Endothelial cell of umbilical vein (primary cell): ENCODE measurements at regions not wholly inside any gene's neighbourhood (a gene's known extent, or its start where the extent isn't known, plus 50 kb on each side); places are given as distances from the start of the nearest gene placed in this dataset.
A peak's percentile ranks its signal among the peaks of the same experiment; 100 is the strongest.

Experiments used
- BruUV-seq: library from RNA; stranded (reverse); fragments of 400-500 nt; replicated peaks from 2 replicates; lab custom pipeline; 2021; lab: Mats Ljungman, UMichigan
- CTCF ChIA-PET: fragments of 300-600, 350-600 bp; sonication (Branson Sonifier 250); formaldehyde crosslinking; loops from one replicate; lab custom pipeline; 2021; ENCODE audit warnings: antibody characterized with exemption, inconsistent platforms; lab: Charles Lee
- POLR2A ChIA-PET: fragments of 300-600, 350-600 bp; sonication (Branson Sonifier 250); formaldehyde crosslinking; loops from one replicate; lab custom pipeline; 2021; ENCODE audit warnings: antibody characterized with exemption, inconsistent platforms; lab: Charles Lee
- DNase-seq: peaks from one replicate; pipeline ENCODE4 v3.0.0-alpha.2; 2011; ENCODE audit warnings: low read depth, low spot score
- FAIRE-seq: peaks from 2 replicates; lab custom pipeline; 2011; peaks lifted over from hg19 to GRCh38; lab: Jason Lieb, UNC
- H2AFZ ChIP-seq: 2 replicates; pipeline ENCODE4 v1.6.0; 2012; ENCODE audit warnings: low read depth, low read length, control low read depth, inconsistent platforms
- H3K27ac ChIP-seq: 2 replicates; pipeline ENCODE4 v1.5.1; 2011; ENCODE audit warnings: low read depth, mild to moderate bottlenecking, control low read depth, low read length, moderate library complexity; ENCODE audit not compliant: insufficient read depth
- H3K27me3 ChIP-seq, 2 experiments: 2 replicates each; pipeline versions ENCODE4 v1.6.0 to v1.6.1; 2011; ENCODE audit warnings: low read length in 2 of 2, mixed read lengths in 1 of 2; ENCODE audit not compliant: control insufficient read depth in 2 of 2, insufficient read depth in 2 of 2
- H3K36me3 ChIP-seq, 2 experiments: 2 replicates in 1 of 2; 3 replicates in 1 of 2; pipeline ENCODE4 v1.5.1; 2011; ENCODE audit warnings: low read length in 2 of 2, mild to moderate bottlenecking in 1 of 2, moderate library complexity in 1 of 2; ENCODE audit not compliant: control insufficient read depth in 2 of 2, insufficient read depth in 2 of 2; ENCODE audit errors: extremely low read depth in 1 of 2
- H3K4me1 ChIP-seq: 3 replicates; pipeline ENCODE4 v1.5.1; 2011; ENCODE audit warnings: mild to moderate bottlenecking, low read length; ENCODE audit not compliant: control insufficient read depth, insufficient read depth; ENCODE audit errors: extremely low read depth
- H3K4me2 ChIP-seq: 2 replicates; pipeline ENCODE4 v1.6.1; 2011; ENCODE audit warnings: low read length, control low read depth, mixed read lengths; ENCODE audit not compliant: insufficient read depth
- H3K4me3 ChIP-seq, 3 experiments: fragments of 200-600 bp in 1 of 3; sonication (generic), shearing (Covaris generic) in 1 of 3; replicated peaks in 1 of 3; 2 replicates each; pipeline ENCODE4 v1.5.1; 2011 to 2016; ENCODE audit warnings: control low read depth in 3 of 3, low read length in 3 of 3, mild to moderate bottlenecking in 2 of 3, inconsistent platforms in 1 of 3, low read depth in 1 of 3, moderate library complexity in 1 of 3; ENCODE audit not compliant: insufficient read depth in 1 of 3
- H3K79me2 ChIP-seq: 2 replicates; pipeline ENCODE4 v1.6.0; 2012; ENCODE audit warnings: low read length, inconsistent platforms; ENCODE audit not compliant: control insufficient read depth, insufficient read depth
- H3K9ac ChIP-seq: replicated peaks from 2 replicates; pipeline ENCODE3; 2011; ENCODE audit warnings: low read length, control low read depth; ENCODE audit not compliant: insufficient read depth; ENCODE audit errors: extremely low read depth
- H3K9me1 ChIP-seq: replicated peaks from 3 replicates; pipeline ENCODE4 v1.6.0; 2011; ENCODE audit warnings: mild to moderate bottlenecking, low read length; ENCODE audit not compliant: control insufficient read depth, insufficient read depth; ENCODE audit errors: extremely low read depth
- H3K9me3 ChIP-seq: replicated peaks from 2 replicates; pipeline ENCODE4 v1.5.1; 2012; ENCODE audit warnings: low read length, inconsistent platforms; ENCODE audit not compliant: control insufficient read depth, insufficient read depth
- H4K20me1 ChIP-seq: replicated peaks from 2 replicates; pipeline ENCODE3; 2011; ENCODE audit warnings: mild to moderate bottlenecking, low read length; ENCODE audit not compliant: control insufficient read depth, insufficient read depth; ENCODE audit errors: extremely low read depth
- CTCF ChIP-seq, 2 donors: IDR thresholded peaks; 1 replicate in 1 of 2; 2 replicates in 1 of 2; pipeline ENCODE4 v1.5.1; 2011; ENCODE audit warnings: low read length in 2 of 2, mild to moderate bottlenecking in 2 of 2, moderate library complexity in 2 of 2, control low read depth in 1 of 2, inconsistent platforms in 1 of 2, low read depth in 1 of 2; ENCODE audit not compliant: insufficient read depth in 1 of 2; ENCODE audit errors: extremely low read depth in 1 of 2
- EZH2 ChIP-seq: IDR thresholded peaks from 2 replicates; pipeline ENCODE4 v1.6.1; 2012; ENCODE audit warnings: borderline replicate concordance, low read depth, mild to moderate bottlenecking, moderate library complexity, low read length, inconsistent platforms; ENCODE audit not compliant: severe bottlenecking
- FOS ChIP-seq: IDR thresholded peaks from 2 replicates; pipeline ENCODE4 v1.6.1; 2011; ENCODE audit warnings: mild to moderate bottlenecking, low read length, moderate library complexity, borderline replicate concordance; ENCODE audit not compliant: insufficient read depth
- GATA2 ChIP-seq: IDR thresholded peaks from 2 replicates; pipeline ENCODE4 v1.7.0; 2011; ENCODE audit warnings: low read depth, mild to moderate bottlenecking, moderate library complexity, mixed read lengths, low read length; ENCODE audit not compliant: insufficient read length, insufficient read depth
- JUN ChIP-seq: IDR thresholded peaks from 2 replicates; pipeline ENCODE4 v1.6.1; 2011; ENCODE audit warnings: borderline replicate concordance, low read depth; ENCODE audit not compliant: insufficient read length, insufficient read depth
- MYC ChIP-seq: IDR thresholded peaks from one replicate; pipeline ENCODE4 v1.6.1; 2011; ENCODE audit warnings: mild to moderate bottlenecking, low read depth, low read length
- POLR2A ChIP-seq: IDR thresholded peaks from 2 replicates; pipeline ENCODE4 v1.6.1; 2012; ENCODE audit warnings: low read depth, mild to moderate bottlenecking, control low read depth, low read length
- POLR2AphosphoS5 ChIP-seq: IDR thresholded peaks from 2 replicates; pipeline ENCODE4 v1.6.1; 2012; ENCODE audit warnings: low read depth, mild to moderate bottlenecking, control low read depth, low read length, moderate library complexity; ENCODE audit not compliant: insufficient read depth
- dilution Hi-C: fragments of 300-500 bp; cut with MboI; formaldehyde crosslinking; loops from one replicate; pipeline ENCODE4 v1.15.0; 2019; ENCODE audit warnings: low sequenced_read_pairs; ENCODE audit not compliant: extremely low pct_ligation_motif_present
- intact Hi-C: fragments of 100-400 bp; cut with micrococcal nuclease; formaldehyde crosslinking; loops from one replicate; pipeline ENCODE4 v1.10.0; 2022
- TF ChIP-seq, protein P1 (sequence below): IDR thresholded peaks from 2 replicates; pipeline ENCODE4 v1.6.1; 2011; ENCODE audit not compliant: insufficient read depth, insufficient read length

DNA sequence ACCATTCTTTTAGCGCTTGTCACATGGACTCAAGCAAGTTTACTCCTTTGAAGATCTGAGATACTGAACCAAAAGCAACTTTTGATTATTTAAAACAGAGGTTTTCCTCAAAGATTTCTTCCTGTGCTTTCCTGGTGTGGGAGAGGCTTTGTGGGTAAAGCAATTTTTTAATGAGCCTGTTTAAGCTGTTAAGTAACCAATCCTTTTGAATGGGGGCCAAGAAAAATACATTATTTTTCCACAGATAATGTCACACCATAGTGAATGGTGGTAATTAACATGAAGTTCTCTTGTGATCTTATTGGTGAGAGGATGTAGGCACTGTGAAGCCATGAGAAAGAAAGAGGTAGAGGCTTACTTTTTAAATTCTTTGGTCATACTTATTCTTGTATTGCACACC lies 55.8 kb upstream of the OBI1 start:
- H3K9me1 ChIP-seq: no peaks in the 10 kb centered on the region
- no peak overlapping the region for H3K4me3 ChIP-seq
- no peaks in the 10 kb centered on the region for H3K4me1 ChIP-seq
- CTCF ChIA-PET: no interaction called here
- H3K27me3 ChIP-seq: no peaks in the 10 kb centered on the region
- POLR2A ChIA-PET: no interaction called here
- no peaks in the 10 kb centered on the region for H4K20me1 ChIP-seq
- dilution Hi-C loops (no loop called here), intact Hi-C loops (no loop called here)
- FAIRE-seq (peak; percentile 54), DNase-seq (peak; percentile 12)
- no peaks in the 10 kb centered on the region for H3K36me3 ChIP-seq
- BruUV-seq: no TSS peak
- H3K4me2 ChIP-seq: no peak overlapping the region
- H3K9ac ChIP-seq: no peak overlapping the region
- no peaks in the 10 kb centered on the region for H3K9me3 ChIP-seq
- no peaks in the 10 kb centered on the region for H3K79me2 ChIP-seq
- no peak overlapping the region for H2AFZ ChIP-seq
- TF ChIP-seq MYC (no peak), FOS (no peak), POLR2AphosphoS5 (no peak), JUN (no peak), CTCF (IDR thresholded peaks at IDR 0.05; ENCODE audit: extremely low read depth in 1 of 2, insufficient read depth in 1 of 2, low read depth in 1 of 2, low read length in 2 of 2) (no peak), POLR2A (no peak), GATA2 (no peak), EZH2 (no peak)
- TF ChIP-seq, protein P1, sequence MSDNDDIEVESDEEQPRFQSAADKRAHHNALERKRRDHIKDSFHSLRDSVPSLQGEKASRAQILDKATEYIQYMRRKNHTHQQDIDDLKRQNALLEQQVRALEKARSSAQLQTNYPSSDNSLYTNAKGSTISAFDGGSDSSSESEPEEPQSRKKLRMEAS: no peak
- H3K27ac ChIP-seq: no peak overlapping the region
